Smooth muscle cell (in vitro differentiated cells): ENCODE measurements at regions not wholly inside any gene's neighbourhood (a gene's known extent, or its start where the extent isn't known, plus 50 kb on each side); places are given as distances from the start of the nearest gene placed in this dataset.
A peak's percentile ranks its signal among the peaks of the same experiment; 100 is the strongest.

ENCODE experiments used
- DNase-seq: peaks from one replicate; lab custom pipeline; 2025; ENCODE audit not compliant: unreplicated experiment; lab: John Stamatoyannopoulos, UW
- H2AFZ ChIP-seq: fragments of 200-600 bp; sonication (generic); 2 replicates; pipeline ENCODE4 v1.6.0; 2016; ENCODE audit warnings: antibody characterized with exemption, low read depth, mild to moderate bottlenecking
- H3F3A ChIP-seq: fragments of 200-600 bp; sonication (generic); 2 replicates; pipeline ENCODE4 v1.6.0; 2017; ENCODE audit warnings: antibody characterized with exemption, low read depth
- H3K27ac ChIP-seq: fragments of 200-600 bp; sonication (generic); 2 replicates; pipeline ENCODE4 v1.5.1; 2016; ENCODE audit warnings: low read depth, mild to moderate bottlenecking
- H3K27me3 ChIP-seq: fragments of 200-600 bp; sonication (generic); 2 replicates; pipeline ENCODE4 v1.6.1; 2016; ENCODE audit warnings: low read depth, mild to moderate bottlenecking
- H3K36me3 ChIP-seq: fragments of 200-600 bp; sonication (generic); 2 replicates; pipeline ENCODE4 v1.5.1; 2016; ENCODE audit warnings: low read depth
- H3K4me1 ChIP-seq: fragments of 200-600 bp; sonication (generic); 2 replicates; pipeline ENCODE4 v1.5.1; 2016; ENCODE audit warnings: low read depth
- H3K4me2 ChIP-seq: fragments of 200-600 bp; sonication (generic); 2 replicates; pipeline ENCODE4 v1.6.0; 2016; ENCODE audit warnings: mild to moderate bottlenecking
- H3K4me3 ChIP-seq: fragments of 200-600 bp; sonication (generic); 2 replicates; pipeline ENCODE4 v1.5.1; 2016; ENCODE audit warnings: mild to moderate bottlenecking
- H3K79me2 ChIP-seq: fragments of 200-600 bp; sonication (generic); 2 replicates; pipeline ENCODE4 v1.6.0; 2016; ENCODE audit warnings: low read depth, mild to moderate bottlenecking
- H3K9ac ChIP-seq: fragments of 200-600 bp; sonication (generic); 2 replicates; pipeline ENCODE4 v1.6.0; 2016; ENCODE audit warnings: low read depth
- H3K9me3 ChIP-seq: fragments of 200-600 bp; sonication (generic); replicated peaks from 2 replicates; pipeline ENCODE4 v1.5.1; 2016; ENCODE audit warnings: low read depth
- H4K20me1 ChIP-seq: fragments of 200-600 bp; sonication (generic); 2 replicates; pipeline ENCODE4 v1.6.0; 2016; ENCODE audit warnings: low read depth
- CTCF ChIP-seq: fragments of 200-600 bp; sonication (generic); IDR thresholded peaks from 2 replicates; pipeline ENCODE4 v1.5.1; 2017; ENCODE audit warnings: borderline replicate concordance, mild to moderate bottlenecking, antibody characterized with exemption; ENCODE audit not compliant: insufficient read depth, poor library complexity, severe bottlenecking
- WGBS: methylation state at CpG from one replicate; pipeline ENCODE4 v1.1.7; 2016; ENCODE audit warnings: low lambda C conversion rate; 5-methylcytosine and 5-hydroxymethylcytosine counted together

GRCh38 chr18:68449292-68449691 lies 265.6 kb downstream of the TMX3 start:
- no peaks in the 10 kb centered on the region for H3K27me3 ChIP-seq
- H3K9me3 ChIP-seq: no peaks in the 10 kb centered on the region
- peaks cover 6% of the 10 kb centered on the region for H3K4me1 ChIP-seq
- peak overlapping the region; percentile 52 for H3K27ac ChIP-seq
- no peaks in the 10 kb centered on the region for H3K36me3 ChIP-seq
- no peaks in the 10 kb centered on the region for H4K20me1 ChIP-seq
- H3K4me3 ChIP-seq: no peak overlapping the region
- H3K4me2 ChIP-seq: peak overlapping the region; percentile 47
- 47% methylated on average over 2 of the region's 2 CpGs for WGBS
- H3F3A ChIP-seq: peaks cover 4% of the 10 kb centered on the region
- no peak overlapping the region for H3K9ac ChIP-seq
- no peak overlapping the region for H2AFZ ChIP-seq
- no peaks in the 10 kb centered on the region for H3K79me2 ChIP-seq
- no peak for DNase-seq
- no peak for TF ChIP-seq CTCF

- Histone ChIP-seq H3K36me3 (no peaks in the 10 kb centered on the region), H3K4me3 (no peak overlapping the region), H2AFZ (no peak overlapping the region), H3K9me3 (no peaks in the 10 kb centered on the region), H3K27ac (peak overlapping the region; percentile 52), H3K9ac (no peak overlapping the region), H3K4me2 (peak overlapping the region; percentile 47), H4K20me1 (no peaks in the 10 kb centered on the region), H3K79me2 (no peaks in the 10 kb centered on the region), H3F3A (peaks cover 4% of the 10 kb centered on the region), H3K27me3 (no peaks in the 10 kb centered on the region), H3K4me1 (peaks cover 6% of the 10 kb centered on the region)
- no peak for DNase-seq
- 53% methylated on average over 1 of the region's 1 CpG for WGBS
- TF ChIP-seq CTCF: no peak
Observed at GRCh38 chr18:68448736-68449135, 266.2 kb downstream of the TMX3 start.

- H3K9ac ChIP-seq: no peak overlapping the region
- TF ChIP-seq CTCF: no peak
- no peak overlapping the region for H2AFZ ChIP-seq
- no peaks in the 10 kb centered on the region for H3K79me2 ChIP-seq
- no peaks in the 10 kb centered on the region for H3K9me3 ChIP-seq
- H3K27ac ChIP-seq: peak overlapping the region; percentile 4
- no peaks in the 10 kb centered on the region for H4K20me1 ChIP-seq
- H3K4me2 ChIP-seq: no peak overlapping the region
- H3F3A ChIP-seq: peaks cover 4% of the 10 kb centered on the region
- H3K27me3 ChIP-seq: no peaks in the 10 kb centered on the region
- DNase-seq: no peak
- 42% methylated on average over 1 of the region's 1 CpG for WGBS
- peaks cover 6% of the 10 kb centered on the region for H3K4me1 ChIP-seq
- H3K36me3 ChIP-seq: no peaks in the 10 kb centered on the region
- H3K4me3 ChIP-seq: no peak overlapping the region
Observed at GRCh38 chr18:68447286-68447685, 267.6 kb downstream of the TMX3 start.

GRCh38 chr18:68445668-68446426 lies 269.1 kb downstream of the TMX3 start:
- H3K79me2 ChIP-seq: no peaks in the 10 kb centered on the region
- H3K4me3 ChIP-seq: no peak overlapping the region
- H3K27me3 ChIP-seq: no peaks in the 10 kb centered on the region
- no peaks in the 10 kb centered on the region for H3K9me3 ChIP-seq
- H3K4me2 ChIP-seq: no peak overlapping the region
- H3K4me1 ChIP-seq: peaks cover 6% of the 10 kb centered on the region
- H3K9ac ChIP-seq: no peak overlapping the region
- no peaks in the 10 kb centered on the region for H3K36me3 ChIP-seq
- no peaks in the 10 kb centered on the region for H4K20me1 ChIP-seq
- no peak for DNase-seq
- no peak for TF ChIP-seq CTCF
- WGBS: 95% methylated on average over 6 of the region's 6 CpGs
- no peak overlapping the region for H2AFZ ChIP-seq
- peaks cover 4% of the 10 kb centered on the region for H3F3A ChIP-seq
- no peak overlapping the region for H3K27ac ChIP-seq
